Chondrocyte (in vitro differentiated cells): ENCODE measurements at regions not wholly inside any gene's neighbourhood (a gene's known extent, or its start where the extent isn't known, plus 50 kb on each side); places are given as distances from the start of the nearest gene placed in this dataset.

Source experiments
- DNase-seq: peaks from one replicate; pipeline ENCODE4 v3.0.0; 2021; ENCODE audit warnings: mixed read lengths, low spot score
- H3K27ac Mint-ChIP-seq: one replicate; pipeline ENCODE4 v1.8.0; 2021; ENCODE audit warnings: mild to moderate bottlenecking, moderate library complexity, mixed read lengths; ENCODE audit not compliant: unreplicated experiment
- H3K27me3 Mint-ChIP-seq: 2 replicates; pipeline ENCODE4 v1.8.0; 2021; ENCODE audit warnings: low read depth, mixed read lengths
- H3K36me3 Mint-ChIP-seq: 2 replicates; pipeline ENCODE4 v1.8.0; 2021; ENCODE audit warnings: low read depth, mixed read lengths
- H3K4me1 Mint-ChIP-seq: 2 replicates; pipeline ENCODE4 v1.8.0; 2021; ENCODE audit warnings: low read depth, mild to moderate bottlenecking, mixed read lengths
- H3K4me3 Mint-ChIP-seq: one replicate; pipeline ENCODE4 v1.8.0; 2021; ENCODE audit warnings: mild to moderate bottlenecking, moderate library complexity, mixed read lengths; ENCODE audit not compliant: unreplicated experiment
- H3K9me3 Mint-ChIP-seq: 2 replicates; pipeline ENCODE4 v1.8.0; 2021; ENCODE audit warnings: low read depth, mixed read lengths
- CTCF ChIP-seq: fragments of 200-600 bp; sonication (generic); IDR thresholded peaks from 2 replicates; pipeline ENCODE4 v1.5.0; 2021; ENCODE audit warnings: antibody characterized with exemption, mild to moderate bottlenecking, moderate library complexity

GRCh38 chr6:40252531-40253258, 318.4 kb upstream of the MOCS1 start:
- DNase-seq, result no peak
- no peak overlapping the region for H3K4me3 Mint-ChIP-seq
- H3K4me1 Mint-ChIP-seq, result no peaks in the 10 kb centered on the region
- H3K36me3 Mint-ChIP-seq, result no peaks in the 10 kb centered on the region
- no peak overlapping the region for H3K27ac Mint-ChIP-seq
- no peak for TF ChIP-seq CTCF
- peaks cover 29% of the 10 kb centered on the region for H3K27me3 Mint-ChIP-seq
- H3K9me3 Mint-ChIP-seq, result no peaks in the 10 kb centered on the region

GRCh38 chr6:40251637-40252300, 317.5 kb upstream of the MOCS1 start:
- Mint-ChIP-seq H3K27ac (no peak overlapping the region), H3K4me3 (no peak overlapping the region), H3K4me1 (no peaks in the 10 kb centered on the region), H3K9me3 (no peaks in the 10 kb centered on the region), H3K27me3 (peaks cover 27% of the 10 kb centered on the region), H3K36me3 (no peaks in the 10 kb centered on the region)
- DNase-seq, result no peak
- TF ChIP-seq CTCF, result no peak

GRCh38 chr6:40249935-40250334, 315.7 kb upstream of the MOCS1 start:
- Mint-ChIP-seq H3K36me3 (no peaks in the 10 kb centered on the region), H3K4me3 (no peak overlapping the region), H3K27ac (no peak overlapping the region), H3K4me1 (no peaks in the 10 kb centered on the region), H3K27me3 (peaks cover 26% of the 10 kb centered on the region), H3K9me3 (no peaks in the 10 kb centered on the region)
- DNase-seq, result no peak
- TF ChIP-seq CTCF, result no peak

- H3K27me3 Mint-ChIP-seq, result peaks cover 19% of the 10 kb centered on the region
- H3K4me3 Mint-ChIP-seq, result no peak overlapping the region
- H3K9me3 Mint-ChIP-seq, result peaks cover 3% of the 10 kb centered on the region
- H3K36me3 Mint-ChIP-seq, result no peaks in the 10 kb centered on the region
- DNase-seq, result no peak
- no peak for TF ChIP-seq CTCF
- no peaks in the 10 kb centered on the region for H3K4me1 Mint-ChIP-seq
- no peak overlapping the region for H3K27ac Mint-ChIP-seq
Measured at GRCh38 chr6:40247516-40248115, 313.4 kb upstream of the MOCS1 start.

- Mint-ChIP-seq H3K27me3 (peaks cover 16% of the 10 kb centered on the region), H3K27ac (no peak overlapping the region), H3K4me1 (no peaks in the 10 kb centered on the region), H3K36me3 (no peaks in the 10 kb centered on the region), H3K9me3 (peaks cover 3% of the 10 kb centered on the region), H3K4me3 (no peak overlapping the region)
- no peak for TF ChIP-seq CTCF
- no peak for DNase-seq
Measured at GRCh38 chr6:40244699-40245098, 310.4 kb upstream of the MOCS1 start.
